ENCODE measurements at regions not wholly inside any gene's neighbourhood (a gene's known extent, or its start where the extent isn't known, plus 50 kb on each side); places are given as distances from the start of the nearest gene placed in this dataset.
A peak's percentile ranks its signal among the peaks of the same experiment; 100 is the strongest.

DNA sequence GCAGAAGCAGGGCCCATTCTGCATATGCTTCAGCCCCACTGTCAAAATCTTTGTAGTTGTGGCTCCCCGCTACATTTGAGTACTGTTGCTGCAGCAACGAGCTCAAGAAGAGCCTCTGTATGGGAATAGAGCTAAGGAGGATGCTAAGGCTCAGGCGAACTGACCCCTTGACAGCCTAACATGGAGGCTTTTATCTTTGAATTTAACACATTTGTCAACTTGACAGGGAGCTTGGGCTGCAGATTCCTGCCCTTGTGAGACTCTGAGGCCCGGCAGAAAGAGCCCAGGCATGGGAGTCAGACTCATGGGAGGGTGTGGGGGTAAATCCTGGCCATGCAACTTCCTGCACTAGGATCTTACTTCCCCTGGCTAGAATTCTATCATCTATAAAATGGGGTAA lies 278.7 kb upstream of the CITED2 start:
- no peak for DNase-seq (ENCODE audit: low read depth in 2 of 2)

- DNase-seq (ENCODE audit: low read depth in 2 of 2): no peak
These were observed 276.5 kb upstream of the CITED2 start for GRCh38 chr6:139650941-139651340.

DNA sequence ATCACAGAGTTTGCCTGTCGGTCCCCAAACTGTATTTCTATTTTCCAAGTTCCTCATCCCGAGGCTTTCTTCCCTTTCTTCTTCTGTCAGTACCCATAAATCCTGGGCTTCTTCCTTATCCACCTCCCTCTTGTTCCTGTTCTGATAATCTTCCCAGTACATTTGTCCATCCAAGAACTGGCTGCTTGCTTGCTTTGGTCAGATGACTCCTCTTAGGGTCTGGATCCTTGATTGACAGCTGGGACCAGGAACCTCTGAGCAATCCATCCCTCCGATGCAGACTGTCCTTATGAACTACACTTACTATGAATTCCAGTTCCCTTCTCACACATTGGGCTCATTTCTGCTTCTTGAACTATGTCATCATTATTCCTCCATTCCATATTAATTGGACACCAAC lies 275.3 kb upstream of the CITED2 start:
- no peak for DNase-seq (ENCODE audit: low read depth in 2 of 2)

DNA sequence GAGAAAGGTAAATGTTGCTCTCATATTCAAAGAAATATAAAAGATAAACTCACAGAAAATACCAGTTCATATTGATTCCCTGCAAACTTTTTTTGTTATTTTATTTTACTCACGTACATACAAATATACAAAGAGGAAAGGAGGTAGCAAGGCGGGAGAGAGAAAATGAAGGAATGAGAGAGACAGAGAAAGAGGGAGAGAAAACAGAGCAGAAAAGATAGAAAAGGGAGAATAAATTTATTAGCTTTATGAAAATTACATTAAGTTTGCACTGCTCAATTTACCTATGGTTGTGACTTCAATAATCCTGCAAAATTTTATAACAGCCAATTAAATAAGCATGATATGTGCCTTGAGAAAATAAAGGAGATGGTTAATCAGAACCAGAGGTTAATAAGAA lies 274.7 kb upstream of the CITED2 start:
- no peak for DNase-seq (ENCODE audit: low read depth in 2 of 2)

DNA sequence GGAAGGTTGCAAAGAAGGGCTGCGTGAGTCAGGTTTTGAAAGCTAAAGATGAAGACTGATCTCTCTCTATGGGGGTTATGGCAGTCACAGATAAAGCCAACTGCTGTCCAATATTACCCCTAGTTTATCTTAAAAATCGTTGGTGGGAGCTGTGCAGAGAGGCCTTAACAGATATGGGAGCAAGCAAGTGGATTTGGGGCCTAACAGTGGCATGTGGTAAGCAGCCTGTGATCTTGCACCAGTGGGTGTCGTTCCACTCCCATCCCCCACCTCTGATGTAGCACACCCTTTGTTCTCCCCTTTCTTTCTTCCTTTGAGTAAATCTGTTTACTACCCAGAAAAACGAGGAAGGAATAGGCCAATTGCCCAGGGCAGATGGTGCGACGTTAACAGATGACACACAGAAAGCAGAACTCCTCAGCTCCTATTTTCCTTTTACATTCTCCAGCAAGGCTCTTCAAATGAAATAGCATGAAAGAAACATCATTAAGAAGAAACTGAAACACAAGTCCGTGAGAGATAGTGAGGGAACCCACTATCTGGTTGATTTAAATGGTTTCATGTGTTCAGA lies 274.1 kb upstream of the CITED2 start:
- DNase-seq (ENCODE audit: low read depth in 2 of 2): no peak

DNA sequence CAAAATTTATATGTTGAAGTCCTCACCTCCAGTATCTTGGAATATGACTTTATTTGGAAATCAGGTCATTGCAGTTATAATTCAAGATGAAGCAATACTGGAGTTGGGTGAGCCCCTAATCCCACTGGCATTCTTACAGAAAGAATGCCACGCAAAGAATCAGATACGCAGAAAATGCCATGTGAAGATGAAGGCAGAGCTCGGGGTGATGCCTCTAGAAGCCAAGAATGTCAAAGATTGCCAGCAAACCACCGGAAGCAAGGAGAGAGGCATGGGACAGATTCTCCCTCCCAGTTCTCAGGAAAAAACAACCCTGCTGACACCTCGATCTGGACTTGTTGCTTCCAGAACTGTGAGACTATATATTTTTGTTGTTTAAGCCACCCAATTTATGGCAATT lies 273.4 kb upstream of the CITED2 start:
- DNase-seq (ENCODE audit: low read depth in 2 of 2): no peak

DNA sequence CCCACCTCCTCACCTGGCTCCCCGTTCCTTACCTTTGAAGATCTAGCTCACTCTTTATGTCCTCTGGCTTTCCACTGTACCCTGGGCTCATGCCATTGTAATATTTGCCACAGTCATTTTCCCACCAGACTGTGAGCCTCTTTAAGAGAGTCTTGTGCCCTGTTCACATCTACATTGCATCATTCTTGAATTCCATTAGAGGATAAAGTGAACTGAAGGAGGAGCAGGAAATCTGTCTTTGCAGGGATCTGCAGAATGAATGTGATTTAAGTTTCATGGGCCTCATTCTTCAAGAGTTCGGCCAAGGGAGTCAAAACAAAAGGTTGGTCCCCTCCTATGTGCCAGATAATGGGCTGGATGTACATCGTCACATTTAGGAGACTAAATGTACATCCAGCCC lies 272.6 kb upstream of the CITED2 start:
- DNase-seq (ENCODE audit: low read depth in 2 of 2): no peak

GRCh38 chr6:139644821-139645220 lies 270.4 kb upstream of the CITED2 start:
- DNase-seq (ENCODE audit: low read depth in 2 of 2): no peak

DNA sequence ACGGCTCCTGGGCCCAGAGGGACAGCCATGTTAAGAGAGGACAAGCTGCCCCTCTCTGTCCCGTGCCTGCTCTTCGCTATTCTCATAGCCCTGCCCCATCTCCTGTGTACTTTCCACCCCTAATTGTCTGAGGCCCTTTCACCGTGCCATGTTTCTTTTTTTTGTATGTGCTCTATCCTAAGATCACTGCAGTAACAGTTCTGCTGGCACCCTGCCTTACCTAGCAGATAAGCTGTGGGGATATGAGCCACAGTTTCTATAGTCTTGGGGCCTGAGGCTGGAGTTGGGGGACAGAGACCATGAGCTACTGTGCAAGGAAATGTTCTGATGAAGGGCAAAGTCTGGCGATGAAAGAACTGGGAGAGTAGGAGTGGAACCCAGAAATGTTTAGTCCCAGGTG lies 269.5 kb upstream of the CITED2 start:
- DNase-seq (ENCODE audit: low read depth in 2 of 2): no peak

DNA sequence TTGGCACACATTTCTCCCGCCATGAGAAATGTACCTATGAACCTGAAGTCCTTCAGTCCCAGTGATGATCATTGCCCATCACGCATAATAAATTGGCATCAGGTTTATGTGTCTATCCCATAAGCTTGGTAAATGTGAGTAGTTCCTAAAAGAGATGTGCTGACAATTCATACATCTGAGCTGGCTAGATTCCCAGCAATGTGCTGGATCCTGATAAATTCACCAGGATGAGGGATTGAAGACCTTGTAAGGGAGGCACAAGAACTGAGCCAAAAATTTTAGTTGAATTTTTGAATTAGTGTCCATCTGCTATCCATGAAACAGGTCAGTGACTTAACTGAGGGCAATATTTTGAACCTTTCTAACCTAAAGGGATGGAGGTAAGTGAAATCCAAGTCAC lies 267.9 kb upstream of the CITED2 start:
- DNase-seq (ENCODE audit: low read depth in 2 of 2): peak in 1 of 2 donors; percentile 47

DNA sequence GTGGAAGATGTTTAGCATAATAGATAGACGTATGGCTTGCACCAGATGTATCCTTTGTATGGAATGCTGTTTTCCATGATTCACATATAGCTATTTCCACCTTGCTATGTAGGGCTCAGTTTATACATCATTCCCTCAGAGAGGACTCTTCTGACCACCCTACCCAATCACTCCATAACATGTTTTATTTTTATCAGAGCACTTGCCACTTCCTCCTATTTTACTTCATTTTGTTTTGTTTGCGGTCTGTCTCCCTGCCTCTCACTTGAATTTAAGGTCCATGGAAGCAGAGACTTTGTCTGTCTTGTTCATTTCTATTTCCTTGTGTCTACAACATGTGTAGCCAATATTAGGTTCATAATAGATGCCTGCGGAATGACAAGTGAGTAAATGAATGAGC lies 266.9 kb upstream of the CITED2 start:
- DNase-seq (ENCODE audit: low read depth in 2 of 2): no peak

DNA sequence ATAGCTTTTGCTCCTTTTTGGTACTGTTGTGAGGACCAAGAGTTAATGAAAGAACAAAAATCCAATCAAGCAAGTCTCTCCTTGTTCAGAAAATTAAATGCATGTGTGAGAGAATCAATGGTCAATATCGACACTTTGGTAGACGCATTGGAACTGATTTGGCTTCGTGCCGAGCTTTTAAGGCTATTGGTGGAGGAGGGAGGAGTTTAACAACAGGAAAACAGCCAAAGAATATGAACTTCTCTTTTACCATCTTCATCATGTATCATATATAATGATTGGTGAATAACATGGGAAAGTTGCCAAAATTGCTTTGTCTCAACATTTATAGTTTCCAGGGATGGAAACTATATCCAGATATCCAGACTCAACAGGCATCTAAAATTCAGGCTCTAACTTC lies 266.5 kb upstream of the CITED2 start:
- peak in 1 of 2 donors; percentile 4 for DNase-seq (ENCODE audit: low read depth in 2 of 2)

DNA sequence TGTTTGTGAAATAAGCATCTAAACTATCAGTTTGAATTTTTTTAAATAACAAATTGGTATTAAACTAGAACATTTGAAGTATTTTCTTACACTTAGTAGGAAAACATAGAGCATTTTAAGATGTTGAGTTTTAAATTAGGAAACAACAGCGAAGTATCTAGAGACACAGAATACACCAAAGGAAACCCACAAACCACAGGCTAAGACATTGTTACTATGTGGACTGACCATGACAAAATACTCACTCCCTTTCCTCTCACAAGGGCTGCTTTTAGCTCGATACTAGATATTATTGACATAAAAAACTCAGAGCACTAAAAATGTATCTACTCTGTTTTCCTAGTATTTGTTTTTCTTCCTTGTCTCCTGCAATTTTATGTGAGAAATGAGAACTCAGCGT lies 266.0 kb upstream of the CITED2 start:
- DNase-seq (ENCODE audit: low read depth in 2 of 2): no peak

- no peak for DNase-seq (ENCODE audit: low read depth in 2 of 2)
These were observed 265.1 kb upstream of the CITED2 start for GRCh38 chr6:139639507-139639906.

- DNase-seq (ENCODE audit: low read depth in 2 of 2): peak in 1 of 2 donors; percentile 40
These were observed 263.9 kb upstream of the CITED2 start for GRCh38 chr6:139638179-139638941.

DNA sequence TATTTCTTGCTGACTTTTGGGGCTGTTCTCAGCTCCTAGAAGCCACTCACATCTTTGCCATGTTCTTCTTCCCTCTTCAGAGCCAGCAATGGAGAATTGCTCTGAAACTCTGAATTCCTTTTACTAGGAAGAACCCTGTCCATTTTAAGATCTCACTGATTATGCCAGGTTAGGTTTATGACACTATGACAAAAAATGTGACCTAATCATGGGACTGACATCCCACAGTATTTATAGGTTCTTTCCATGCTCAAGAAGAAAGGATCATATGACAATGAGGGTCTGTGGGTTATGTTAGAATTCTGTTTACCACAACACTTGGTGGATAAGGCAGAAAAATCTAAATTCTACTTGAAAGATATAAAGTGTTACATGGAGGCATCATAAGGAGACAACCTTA lies 263.3 kb upstream of the CITED2 start:
- DNase-seq (ENCODE audit: low read depth in 2 of 2): no peak

- no peak for DNase-seq (ENCODE audit: low read depth in 2 of 2)
These were observed 261.9 kb upstream of the CITED2 start for GRCh38 chr6:139636391-139636790.

GRCh38 chr6:139635401-139636130 lies 261.1 kb upstream of the CITED2 start:
- DNase-seq (ENCODE audit: low read depth in 2 of 2): no peak

GRCh38 chr6:139632840-139633239 lies 258.4 kb upstream of the CITED2 start:
- no peak for DNase-seq (ENCODE audit: low read depth in 2 of 2)

- DNase-seq (ENCODE audit: low read depth in 2 of 2): no peak
These were observed 253.8 kb upstream of the CITED2 start for GRCh38 chr6:139628270-139628669.

- no peak for DNase-seq (ENCODE audit: low read depth in 2 of 2)
These were observed 252.6 kb upstream of the CITED2 start for GRCh38 chr6:139627091-139627490.

GRCh38 chr6:139625998-139626975 lies 251.8 kb upstream of the CITED2 start:
- DNase-seq (ENCODE audit: low read depth in 2 of 2): peak; percentile 11 to 57

All from lung microvascular endothelial cell (primary cell).